ENCODE measurements at regions not wholly inside any gene's neighbourhood (a gene's known extent, or its start where the extent isn't known, plus 50 kb on each side); places are given as distances from the start of the nearest gene placed in this dataset.
"Not testable (repeated sequence)": the region's sequence is repeated elsewhere in the genome, so short reads cannot be mapped to it uniquely, and the experiment has no call there.

DNA sequence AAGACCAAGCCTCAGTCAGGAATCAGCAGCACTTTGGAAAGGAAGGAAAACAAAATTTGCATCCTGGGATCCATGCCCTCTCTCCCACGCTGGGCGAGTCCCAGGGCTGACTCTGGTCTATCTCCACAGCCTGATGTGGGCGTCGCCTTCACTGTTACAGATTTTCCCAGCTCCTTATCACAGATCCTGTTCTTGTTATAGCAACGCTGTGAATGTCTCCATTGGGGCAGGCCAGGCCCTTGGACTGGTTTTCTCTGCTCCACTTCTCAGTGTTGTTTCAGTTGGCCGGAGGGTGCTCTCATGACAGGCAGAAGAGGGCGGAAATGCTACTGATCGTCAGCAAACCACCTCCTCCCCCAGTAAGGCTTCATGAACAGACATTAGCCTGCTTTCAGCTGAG, 127.9 kb upstream of the CDH11 start:
- TF ChIP-seq, protein P1, sequence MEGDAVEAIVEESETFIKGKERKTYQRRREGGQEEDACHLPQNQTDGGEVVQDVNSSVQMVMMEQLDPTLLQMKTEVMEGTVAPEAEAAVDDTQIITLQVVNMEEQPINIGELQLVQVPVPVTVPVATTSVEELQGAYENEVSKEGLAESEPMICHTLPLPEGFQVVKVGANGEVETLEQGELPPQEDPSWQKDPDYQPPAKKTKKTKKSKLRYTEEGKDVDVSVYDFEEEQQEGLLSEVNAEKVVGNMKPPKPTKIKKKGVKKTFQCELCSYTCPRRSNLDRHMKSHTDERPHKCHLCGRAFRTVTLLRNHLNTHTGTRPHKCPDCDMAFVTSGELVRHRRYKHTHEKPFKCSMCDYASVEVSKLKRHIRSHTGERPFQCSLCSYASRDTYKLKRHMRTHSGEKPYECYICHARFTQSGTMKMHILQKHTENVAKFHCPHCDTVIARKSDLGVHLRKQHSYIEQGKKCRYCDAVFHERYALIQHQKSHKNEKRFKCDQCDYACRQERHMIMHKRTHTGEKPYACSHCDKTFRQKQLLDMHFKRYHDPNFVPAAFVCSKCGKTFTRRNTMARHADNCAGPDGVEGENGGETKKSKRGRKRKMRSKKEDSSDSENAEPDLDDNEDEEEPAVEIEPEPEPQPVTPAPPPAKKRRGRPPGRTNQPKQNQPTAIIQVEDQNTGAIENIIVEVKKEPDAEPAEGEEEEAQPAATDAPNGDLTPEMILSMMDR (conservative IDR thresholded peaks at IDR 0.05; ENCODE audit: control insufficient read depth, insufficient read depth, low read depth, low read length) = no peak
- H3K4me3 ChIP-seq (ENCODE audit: control insufficient read depth, low read depth, low read length) = no peak overlapping the region
- peak; percentile 35 for DNase-seq (ENCODE audit: low read depth)

DNA sequence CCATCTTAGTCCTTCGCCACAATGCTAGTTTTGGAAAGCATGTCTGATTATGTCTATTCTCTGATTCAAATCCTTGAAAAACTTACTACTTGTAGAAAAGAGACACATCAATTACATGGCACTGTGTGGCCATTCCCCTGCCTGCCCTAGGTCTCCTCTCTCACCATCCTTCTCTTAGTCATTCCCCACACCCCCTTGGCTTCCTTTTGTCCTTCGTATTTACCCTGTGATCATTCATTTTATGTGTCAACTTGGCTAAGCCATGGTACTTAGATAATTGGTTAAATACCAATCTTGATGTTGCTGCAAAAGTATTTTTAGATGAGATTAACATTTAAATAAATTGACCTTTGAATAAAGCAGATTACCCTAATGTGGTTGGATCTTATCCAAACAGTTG, 122.9 kb upstream of the CDH11 start:
- TF ChIP-seq, protein P1 (conservative IDR thresholded peaks at IDR 0.05; ENCODE audit: control insufficient read depth, insufficient read depth, low read depth, low read length) = no peak
- DNase-seq (ENCODE audit: low read depth) = no peak

DNA sequence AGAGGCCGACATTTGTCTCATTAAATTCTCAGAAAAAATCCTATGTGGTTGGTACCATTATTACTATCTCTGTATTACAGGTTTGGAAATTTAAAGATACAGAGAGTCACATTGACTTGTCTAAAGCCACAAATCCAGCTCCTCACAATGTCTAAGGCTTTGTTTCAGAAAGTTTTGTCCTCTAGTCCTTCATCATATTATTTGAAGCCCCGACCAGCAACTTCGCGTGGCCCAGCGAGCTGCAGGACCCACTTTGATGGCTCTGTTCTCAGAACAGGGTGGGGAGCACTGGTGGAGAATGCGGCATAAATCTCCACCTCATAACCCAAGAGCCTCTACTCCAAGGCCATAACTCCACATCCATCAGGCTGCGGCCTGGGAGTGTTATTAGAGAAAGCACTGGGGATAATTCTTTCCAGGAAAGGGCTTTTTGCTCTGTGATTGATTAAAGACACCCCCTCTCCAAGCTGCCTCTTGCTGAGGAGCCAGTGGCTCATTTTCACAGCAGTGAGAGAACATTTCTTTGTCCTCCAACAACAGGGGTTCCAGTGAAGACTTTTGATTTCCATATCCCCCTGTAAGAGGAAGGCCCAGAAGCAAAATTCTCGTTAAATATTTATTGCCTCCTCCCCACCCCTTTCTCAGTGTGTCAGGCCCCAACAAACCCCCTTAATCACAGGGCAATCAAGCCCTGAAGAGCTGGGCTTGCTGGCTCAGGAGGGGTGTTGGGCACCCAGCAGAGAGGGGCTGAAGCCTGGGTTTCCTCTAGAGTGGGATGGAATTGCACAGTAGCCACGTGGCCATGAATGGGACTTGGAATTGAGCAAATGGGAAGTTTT, 113.7 kb upstream of the CDH11 start:
- H3K4me3 ChIP-seq (ENCODE audit: control insufficient read depth, low read depth, low read length) = no peak overlapping the region
- TF ChIP-seq, protein P1 (conservative IDR thresholded peaks at IDR 0.05; ENCODE audit: control insufficient read depth, insufficient read depth, low read depth, low read length) = no peak
- no peak for DNase-seq (ENCODE audit: low read depth)

More for the DNA sequence above, 122.9 kb upstream of the CDH11 start:
- no peak overlapping the region for H3K4me3 ChIP-seq (ENCODE audit: control insufficient read depth, low read depth, low read length)

GRCh38 chr16:65234721-65235320, 113.0 kb upstream of the CDH11 start:
- H3K4me3 ChIP-seq (ENCODE audit: control insufficient read depth, low read depth, low read length); DNase-seq (ENCODE audit: low read depth): not testable (repeated sequence)

GRCh38 chr16:65229191-65229662, 107.4 kb upstream of the CDH11 start:
- TF ChIP-seq, protein P1 (conservative IDR thresholded peaks at IDR 0.05; ENCODE audit: control insufficient read depth, insufficient read depth, low read depth, low read length) = no peak
- peak; percentile 36 for DNase-seq (ENCODE audit: low read depth)
- no peak overlapping the region for H3K4me3 ChIP-seq (ENCODE audit: control insufficient read depth, low read depth, low read length)

DNA sequence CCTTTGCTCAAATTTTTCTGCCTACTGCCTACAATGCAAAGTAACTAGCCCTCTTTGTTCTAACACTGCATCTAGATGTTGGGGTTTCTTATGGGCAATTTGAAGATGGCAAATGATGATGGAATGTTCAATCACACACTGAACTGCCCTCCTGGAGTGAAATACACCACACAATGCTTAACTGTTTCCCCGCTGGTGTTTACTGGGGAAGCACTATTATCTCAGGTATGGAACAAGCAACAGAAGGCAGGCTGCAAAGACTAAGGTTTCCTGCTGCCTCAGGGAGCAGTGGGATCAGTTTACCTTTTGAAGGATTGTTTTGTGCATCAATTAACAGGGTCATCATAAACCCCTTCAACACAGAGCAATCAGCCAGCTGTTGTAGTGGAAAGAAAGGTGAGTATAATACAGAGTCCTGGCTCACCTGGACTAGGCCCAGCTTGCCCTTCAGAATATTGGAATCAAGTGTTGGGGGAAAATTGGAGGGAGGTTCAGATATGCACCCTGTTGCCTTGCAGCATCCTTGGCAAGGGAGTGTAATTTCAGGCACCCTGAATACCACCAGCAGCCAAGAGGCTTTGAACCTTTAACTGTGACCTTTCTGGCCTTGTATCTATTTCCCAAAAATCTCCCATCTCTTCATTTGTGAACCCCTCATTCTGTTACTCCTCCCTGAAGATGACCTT, 105.4 kb upstream of the CDH11 start:
- DNase-seq (ENCODE audit: low read depth) = no peak
- no peak overlapping the region for H3K4me3 ChIP-seq (ENCODE audit: control insufficient read depth, low read depth, low read length)
- TF ChIP-seq, protein P1 (conservative IDR thresholded peaks at IDR 0.05; ENCODE audit: control insufficient read depth, insufficient read depth, low read depth, low read length) = no peak

- TF ChIP-seq, protein P1 (conservative IDR thresholded peaks at IDR 0.05; ENCODE audit: control insufficient read depth, insufficient read depth, low read depth, low read length) = no peak
- peak; percentile 6 for DNase-seq (ENCODE audit: low read depth)
- H3K4me3 ChIP-seq (ENCODE audit: control insufficient read depth, low read depth, low read length) = no peak overlapping the region
Observed at GRCh38 chr16:65226077-65226476, 104.2 kb upstream of the CDH11 start.

Measured in fibroblast of mammary gland (primary cell).